Natural killer cell treated with Interleukin-12 subunit alpha and Interleukin-12 subunit beta and Interleukin-15 and Interleukin-18, amount 100 ng/mL, for 72 hours (primary cell): ENCODE measurements at regions not wholly inside any gene's neighbourhood (a gene's known extent, or its start where the extent isn't known, plus 50 kb on each side); places are given as distances from the start of the nearest gene placed in this dataset.
A peak's percentile ranks its signal among the peaks of the same experiment; 100 is the strongest.
"Not testable (repeated sequence)": the region's sequence is repeated elsewhere in the genome, so short reads cannot be mapped to it uniquely, and the experiment has no call there.

Source experiments
- ATAC-seq, 2 donors: fragments of 150-1000 bp; cut with Tn5 transposase in 1 of 2; sonication (Bioruptor Pico), chemical (Tn5 transposase) in 1 of 2; 2 replicates each; pipeline ENCODE4 v1.10.0; 2021
- DNase-seq: peaks from one replicate; pipeline ENCODE4 v3.0.0; 2022; ENCODE audit warnings: low spot score
- H3K27ac Mint-ChIP-seq, 2 donors: 1 replicate in 1 of 2; 2 replicates in 1 of 2; pipeline ENCODE4 v1.8.0; 2022; ENCODE audit warnings: mixed read lengths in 2 of 2, mild to moderate bottlenecking in 1 of 2, moderate library complexity in 1 of 2
- H3K27me3 Mint-ChIP-seq, 2 donors: 1 replicate in 1 of 2; 2 replicates in 1 of 2; pipeline ENCODE4 v1.8.0; 2022; ENCODE audit warnings: mixed read lengths in 2 of 2
- H3K36me3 Mint-ChIP-seq: one replicate; pipeline ENCODE4 v1.8.0; 2022; ENCODE audit warnings: mixed read lengths
- H3K4me1 Mint-ChIP-seq, 2 donors: 1 replicate in 1 of 2; 2 replicates in 1 of 2; pipeline ENCODE4 v1.8.0; 2022; ENCODE audit warnings: low read depth in 2 of 2, mixed read lengths in 2 of 2, mild to moderate bottlenecking in 1 of 2
- H3K4me3 Mint-ChIP-seq: one replicate; pipeline ENCODE4 v1.8.0; 2022; ENCODE audit warnings: mixed read lengths
- H3K9me3 Mint-ChIP-seq: 2 replicates; pipeline ENCODE4 v1.8.0; 2022; ENCODE audit warnings: mixed read lengths

- Mint-ChIP-seq H3K27ac (peak overlapping the region in 1 of 2 donors; percentile 47), H3K4me3 (no peak overlapping the region), H3K9me3 (no peaks in the 10 kb centered on the region), H3K36me3 (no peaks in the 10 kb centered on the region), H3K4me1 (peaks cover 6 to 10% of the 10 kb centered on the region in 2 donors), H3K27me3 (no peaks in the 10 kb centered on the region)
- DNase-seq (no peak), ATAC-seq (no peak)
These were observed 298.2 kb downstream of the RPAP3 start for GRCh38 chr12:47407463-47408129.

DNA sequence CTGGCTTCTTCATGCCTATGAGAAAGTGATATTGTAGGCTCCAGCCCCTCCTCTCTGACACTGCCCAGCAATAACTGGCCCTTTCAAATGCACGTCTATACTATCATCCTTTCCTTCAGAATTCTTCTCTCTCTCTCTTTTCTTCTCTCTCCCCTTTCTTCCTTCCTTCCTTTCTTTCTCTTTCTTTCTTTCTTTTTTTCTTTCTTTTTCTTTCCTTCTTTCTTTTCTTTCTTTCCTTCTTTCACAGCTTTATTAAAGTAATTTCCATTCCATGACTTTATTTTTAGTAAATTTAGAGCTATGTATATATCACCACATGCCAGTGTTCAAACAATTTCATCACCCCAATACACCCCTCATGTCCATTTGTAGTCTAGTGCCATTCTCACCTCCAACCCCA lies 302.1 kb downstream of the RPAP3 start:
- ATAC-seq (no peak), DNase-seq (no peak)
- no peaks in the 10 kb centered on the region for H3K9me3 Mint-ChIP-seq
- peak overlapping the region in 1 of 2 donors; percentile 21 for H3K27ac Mint-ChIP-seq
- H3K4me3 Mint-ChIP-seq, result no peak overlapping the region
- no peaks in the 10 kb centered on the region for H3K27me3 Mint-ChIP-seq
- peaks cover 17 to 23% of the 10 kb centered on the region in 2 donors for H3K4me1 Mint-ChIP-seq
- H3K36me3 Mint-ChIP-seq, result no peaks in the 10 kb centered on the region

GRCh38 chr12:47401196-47401595 lies 304.6 kb downstream of the RPAP3 start:
- H3K36me3 Mint-ChIP-seq, ATAC-seq, H3K27ac Mint-ChIP-seq, DNase-seq, H3K4me3 Mint-ChIP-seq, H3K9me3 Mint-ChIP-seq, H3K27me3 Mint-ChIP-seq: not testable (repeated sequence)
- H3K4me1 Mint-ChIP-seq, result peaks cover 31 to 35% of the 10 kb centered on the region in 2 donors

DNA sequence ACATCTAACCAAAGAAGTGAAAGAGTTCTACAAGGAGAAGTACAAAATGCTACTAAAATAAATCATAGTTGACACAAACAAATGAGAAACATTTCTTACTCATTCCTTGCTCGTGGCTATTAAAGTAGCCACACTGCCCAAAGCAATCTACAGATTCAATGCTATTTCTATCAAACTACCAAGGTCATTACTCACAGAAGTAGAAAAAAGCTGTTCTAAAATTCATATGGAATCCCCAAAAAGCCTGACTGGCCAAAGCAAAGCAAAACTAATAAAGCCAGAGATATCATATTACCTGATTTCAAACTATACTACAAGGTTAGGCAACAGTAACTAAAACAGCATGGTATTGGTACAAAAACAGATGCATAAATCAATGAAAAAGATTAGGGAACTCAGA lies 305.6 kb downstream of the RPAP3 start:
- Mint-ChIP-seq H3K9me3 (no peaks in the 10 kb centered on the region), H3K36me3 (peaks cover 7% of the 10 kb centered on the region), H3K4me1 (peaks cover 38 to 39% of the 10 kb centered on the region in 2 donors), H3K27ac (peak overlapping the region in 1 of 2 donors; percentile 17), H3K4me3 (no peak overlapping the region), H3K27me3 (no peaks in the 10 kb centered on the region)
- DNase-seq, result no peak
- no peak for ATAC-seq

DNA sequence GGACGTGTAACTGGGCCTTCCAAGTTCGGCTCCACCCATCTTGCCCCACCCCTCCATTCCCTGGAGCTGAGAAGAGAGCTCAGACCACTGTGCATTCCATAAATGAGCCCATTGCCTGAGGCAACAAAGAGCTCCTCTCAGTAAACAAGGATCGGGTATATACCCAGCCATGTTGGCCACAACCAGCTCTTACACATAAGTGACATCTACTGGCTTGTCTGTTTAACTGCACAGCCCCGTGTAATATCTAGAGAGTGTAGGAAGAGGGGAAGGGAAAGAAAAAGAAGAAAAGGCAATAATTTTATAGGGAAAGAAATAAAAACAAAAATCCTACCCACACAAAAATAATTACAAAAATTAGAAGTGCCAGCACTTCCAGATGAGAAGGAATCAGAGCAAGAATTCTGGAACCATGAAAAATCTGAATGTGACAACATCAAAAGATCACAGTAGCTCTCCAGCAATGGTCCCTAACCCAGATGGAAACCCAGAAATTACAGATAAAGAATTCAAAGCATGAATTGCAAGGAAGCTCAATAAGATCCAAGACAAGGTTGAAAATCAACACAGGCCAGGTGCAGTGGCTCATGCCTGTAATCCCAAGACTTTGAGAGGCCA lies 308.1 kb downstream of the RPAP3 start:
- Mint-ChIP-seq H3K4me1 (peaks cover 59 to 63% of the 10 kb centered on the region in 2 donors), H3K27ac (peak overlapping the region; percentile 98), H3K27me3 (no peaks in the 10 kb centered on the region), H3K4me3 (peak overlapping the region; percentile 0), H3K36me3 (peaks cover 7% of the 10 kb centered on the region), H3K9me3 (no peaks in the 10 kb centered on the region)
- DNase-seq (no peak), ATAC-seq (peak; percentile 80 to 86)

DNA sequence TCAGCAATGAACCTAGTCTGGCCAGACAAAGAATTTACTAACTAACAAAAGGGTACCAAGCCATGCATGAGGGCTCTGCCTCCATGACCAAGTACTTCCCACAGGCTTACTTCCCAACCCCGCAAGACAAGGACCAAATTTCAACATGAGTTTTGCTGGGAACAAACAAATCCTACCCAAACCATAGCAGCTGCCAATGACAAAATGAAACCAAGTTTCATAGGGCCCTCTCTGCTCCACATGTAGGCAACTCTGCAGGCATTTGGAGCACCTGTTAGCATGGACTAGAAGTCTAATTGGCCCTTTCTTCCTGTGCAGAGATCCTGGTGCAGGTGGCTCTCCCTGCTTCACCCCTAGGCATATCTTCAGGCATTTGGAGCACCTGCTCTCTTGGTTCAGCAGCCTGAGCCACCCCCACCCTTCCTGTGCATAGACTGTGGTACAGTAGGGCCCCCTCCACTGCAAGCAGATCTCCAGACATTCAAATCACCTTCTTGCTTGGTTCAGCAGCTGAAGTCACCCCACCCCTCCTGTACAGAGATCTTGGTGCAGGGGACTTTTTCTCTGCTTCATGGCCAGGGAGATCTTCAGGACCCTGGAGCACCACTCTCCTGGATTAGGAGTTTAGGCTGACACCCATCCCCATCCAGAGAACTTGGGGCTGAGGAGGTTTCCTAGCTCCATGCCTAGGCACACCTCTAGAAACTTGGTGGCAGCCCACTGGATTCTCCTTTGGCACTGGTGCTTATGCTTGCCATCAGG lies 308.7 kb downstream of the RPAP3 start:
- ATAC-seq, result no peak
- DNase-seq, result no peak

GRCh38 chr12:47394070-47394469 lies 311.8 kb downstream of the RPAP3 start:
- peak; percentile 70 for DNase-seq
- peaks cover 74 to 84% of the 10 kb centered on the region in 2 donors for H3K4me1 Mint-ChIP-seq
- H3K4me3 Mint-ChIP-seq, result peak overlapping the region; percentile 35
- no peaks in the 10 kb centered on the region for H3K27me3 Mint-ChIP-seq
- peak; percentile 58 to 68 for ATAC-seq
- peak overlapping the region; percentile 98 for H3K27ac Mint-ChIP-seq
- H3K9me3 Mint-ChIP-seq, result peaks cover 5% of the 10 kb centered on the region
- H3K36me3 Mint-ChIP-seq, result peaks cover 10% of the 10 kb centered on the region

More for the DNA sequence above, 308.7 kb downstream of the RPAP3 start:
- H3K36me3 Mint-ChIP-seq, result peaks cover 7% of the 10 kb centered on the region
- H3K4me3 Mint-ChIP-seq, result peak overlapping the region; percentile 44
- no peaks in the 10 kb centered on the region for H3K27me3 Mint-ChIP-seq
- H3K4me1 Mint-ChIP-seq, result peaks cover 61 to 69% of the 10 kb centered on the region in 2 donors
- H3K9me3 Mint-ChIP-seq, result no peaks in the 10 kb centered on the region
- H3K27ac Mint-ChIP-seq, result peak overlapping the region; percentile 98

DNA sequence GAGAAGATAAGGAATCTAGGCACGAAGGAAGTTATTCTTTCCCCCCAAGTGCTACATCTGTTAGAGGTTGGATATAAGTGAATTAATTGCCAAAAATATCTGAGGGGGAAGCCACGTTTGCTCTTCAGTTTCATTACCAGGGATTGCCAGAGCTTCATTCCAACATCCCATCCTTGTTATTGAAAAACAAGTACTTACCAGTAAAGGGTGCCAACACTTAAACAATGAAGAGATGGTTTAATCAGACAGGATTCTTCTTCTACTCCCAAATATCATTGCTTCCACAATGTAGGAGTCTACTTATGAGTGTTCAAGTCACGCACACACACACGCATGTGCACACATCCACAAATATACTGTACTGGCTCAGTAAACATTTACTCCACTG lies 312.4 kb downstream of the RPAP3 start:
- no peak for ATAC-seq
- no peaks in the 10 kb centered on the region for H3K27me3 Mint-ChIP-seq

GRCh38 chr12:47391566-47391965 lies 311.8 kb upstream of the AMIGO2 start:
- H3K36me3 Mint-ChIP-seq, result peaks cover 7% of the 10 kb centered on the region
- H3K27me3 Mint-ChIP-seq, result no peaks in the 10 kb centered on the region
- DNase-seq (peak; percentile 87), ATAC-seq (peak; percentile 86 to 87)
- peak overlapping the region; percentile 86 for H3K4me3 Mint-ChIP-seq
- peaks cover 5% of the 10 kb centered on the region for H3K9me3 Mint-ChIP-seq
- peaks cover 73 to 82% of the 10 kb centered on the region in 2 donors for H3K4me1 Mint-ChIP-seq
- H3K27ac Mint-ChIP-seq, result peak overlapping the region; percentile 98

More for the DNA sequence above, 312.4 kb downstream of the RPAP3 start:
- H3K9me3 Mint-ChIP-seq, result peaks cover 5% of the 10 kb centered on the region
- peak overlapping the region; percentile 35 for H3K4me3 Mint-ChIP-seq
- peak overlapping the region; percentile 98 for H3K27ac Mint-ChIP-seq
- H3K4me1 Mint-ChIP-seq, result peaks cover 77 to 86% of the 10 kb centered on the region in 2 donors
- no peak for DNase-seq
- H3K36me3 Mint-ChIP-seq, result peaks cover 10% of the 10 kb centered on the region

- Mint-ChIP-seq H3K4me3 (peak overlapping the region; percentile 13), H3K27ac (peak overlapping the region; percentile 98), H3K9me3 (peaks cover 5% of the 10 kb centered on the region), H3K36me3 (peaks cover 4% of the 10 kb centered on the region), H3K4me1 (peaks cover 62 to 66% of the 10 kb centered on the region in 2 donors), H3K27me3 (no peaks in the 10 kb centered on the region)
- no peak for ATAC-seq
- DNase-seq, result no peak
These were observed 309.0 kb upstream of the AMIGO2 start for GRCh38 chr12:47388712-47389111.

DNA sequence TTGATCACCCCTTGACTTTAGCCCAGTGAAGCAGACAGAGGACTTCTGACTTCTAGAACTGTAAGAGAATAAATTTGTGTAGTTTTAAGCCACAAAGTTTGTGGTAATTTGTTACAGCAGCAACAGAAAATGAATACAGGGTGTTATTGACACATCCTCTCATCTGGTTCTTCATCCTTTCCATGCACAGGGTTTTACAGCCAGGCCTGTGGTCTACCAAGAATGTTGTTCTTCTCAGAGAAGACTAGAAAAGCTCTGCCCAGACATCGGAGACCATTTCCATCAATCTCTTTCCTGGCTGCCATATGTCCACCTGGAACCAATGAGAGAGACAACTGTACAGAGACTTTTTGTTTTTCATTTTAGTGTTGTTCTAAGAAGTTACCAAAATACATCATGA lies 308.2 kb upstream of the AMIGO2 start:
- peak overlapping the region; percentile 98 for H3K27ac Mint-ChIP-seq
- no peaks in the 10 kb centered on the region for H3K27me3 Mint-ChIP-seq
- ATAC-seq (no peak), DNase-seq (no peak)
- H3K36me3 Mint-ChIP-seq, result peaks cover 4% of the 10 kb centered on the region
- H3K4me3 Mint-ChIP-seq, result peak overlapping the region; percentile 13
- H3K9me3 Mint-ChIP-seq, result peaks cover 5% of the 10 kb centered on the region
- peaks cover 57 to 66% of the 10 kb centered on the region in 2 donors for H3K4me1 Mint-ChIP-seq

- Mint-ChIP-seq H3K36me3 (peaks cover 4% of the 10 kb centered on the region), H3K4me1 (peaks cover 34 to 52% of the 10 kb centered on the region in 2 donors), H3K27ac (peak overlapping the region in 1 of 2 donors; percentile 70), H3K4me3 (no peak overlapping the region), H3K27me3 (no peaks in the 10 kb centered on the region), H3K9me3 (peaks cover 2% of the 10 kb centered on the region)
- no peak for DNase-seq
- ATAC-seq, result no peak
These were observed 305.9 kb upstream of the AMIGO2 start for GRCh38 chr12:47385653-47386052.

- Mint-ChIP-seq H3K4me1 (peaks cover 31 to 53% of the 10 kb centered on the region in 2 donors), H3K36me3 (no peaks in the 10 kb centered on the region), H3K27ac (peak overlapping the region; percentile 5 to 70), H3K27me3 (no peaks in the 10 kb centered on the region), H3K4me3 (no peak overlapping the region), H3K9me3 (peaks cover 6% of the 10 kb centered on the region)
- DNase-seq (no peak), ATAC-seq (no peak)
These were observed 304.2 kb upstream of the AMIGO2 start for GRCh38 chr12:47383942-47384341.

DNA sequence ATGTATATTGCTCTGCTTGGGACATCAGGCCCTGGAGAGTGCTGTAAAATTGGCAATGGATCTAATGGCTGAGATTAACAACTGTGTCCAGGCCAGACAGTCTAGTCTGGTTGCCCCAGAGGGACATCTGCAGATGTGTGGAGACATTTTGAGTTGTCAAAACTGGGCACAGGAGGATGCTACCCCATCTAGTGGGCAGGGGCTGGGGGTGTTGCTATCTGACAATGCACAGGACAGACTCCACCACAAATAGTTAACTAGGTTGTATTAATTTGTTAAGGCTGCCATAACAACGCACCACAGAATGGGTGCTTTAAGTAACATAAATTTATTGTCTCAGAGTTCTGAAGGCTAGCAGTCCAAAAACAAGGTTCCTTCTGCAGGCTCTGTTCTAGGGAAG lies 302.5 kb upstream of the AMIGO2 start:
- Mint-ChIP-seq H3K36me3 (no peaks in the 10 kb centered on the region), H3K27me3 (no peaks in the 10 kb centered on the region), H3K27ac (peak overlapping the region in 1 of 2 donors; percentile 70), H3K4me3 (no peak overlapping the region), H3K9me3 (peaks cover 8% of the 10 kb centered on the region), H3K4me1 (peaks cover 20 to 40% of the 10 kb centered on the region in 2 donors)
- DNase-seq, result no peak
- ATAC-seq, result no peak
